GM21367 (cell line): ENCODE measurements at regions not wholly inside any gene's neighbourhood (a gene's known extent, or its start where the extent isn't known, plus 50 kb on each side); places are given as distances from the start of the nearest gene placed in this dataset.
A peak's percentile ranks its signal among the peaks of the same experiment; 100 is the strongest.

Experiments used
- ATAC-seq: cut with Tn5 transposase; IDR thresholded peaks from one replicate; pipeline ENCODE4 v1.9.1; 2021; ENCODE audit not compliant: unreplicated experiment

- ATAC-seq: no peak
Measured at GRCh38 chr9:90538566-90538965, 104.1 kb downstream of the DIRAS2 start.

GRCh38 chr9:90539286-90539685 lies 103.3 kb downstream of the DIRAS2 start:
- ATAC-seq: no peak

- ATAC-seq: no peak
Measured at GRCh38 chr9:90540734-90541133, 101.9 kb downstream of the DIRAS2 start.

GRCh38 chr9:90544488-90544887 lies 98.1 kb downstream of the DIRAS2 start:
- no peak for ATAC-seq

- no peak for ATAC-seq
Measured at GRCh38 chr9:90546200-90546599, 96.4 kb downstream of the DIRAS2 start.

GRCh38 chr9:90547896-90548295 lies 94.7 kb downstream of the DIRAS2 start:
- no peak for ATAC-seq

- peak; percentile 86 for ATAC-seq
Measured at GRCh38 chr9:90552317-90552716, 90.3 kb downstream of the DIRAS2 start.

- no peak for ATAC-seq
Measured at GRCh38 chr9:90555351-90556057, 87.1 kb downstream of the DIRAS2 start.

GRCh38 chr9:90556897-90557675 lies 85.5 kb downstream of the DIRAS2 start:
- no peak for ATAC-seq

- ATAC-seq: no peak
Measured at GRCh38 chr9:90559075-90560073, 83.2 kb downstream of the DIRAS2 start.
